Ishikawa (cell line): ENCODE measurements at regions not wholly inside any gene's neighbourhood (a gene's known extent, or its start where the extent isn't known, plus 50 kb on each side); places are given as distances from the start of the nearest gene placed in this dataset.

ENCODE experiments used
- CEBPB ChIP-seq: IDR thresholded peaks from 2 replicates; pipeline ENCODE4 v1.6.1; 2012
- CREB1 ChIP-seq: IDR thresholded peaks from 2 replicates; pipeline ENCODE4 v1.6.1; 2012; ENCODE audit warnings: low read depth
- EGR1 ChIP-seq: IDR thresholded peaks from 2 replicates; pipeline ENCODE4 v1.6.1; 2012
- EP300 ChIP-seq: IDR thresholded peaks from 2 replicates; pipeline ENCODE4 v1.6.1; 2012; ENCODE audit warnings: borderline replicate concordance
- FOXM1 ChIP-seq: IDR thresholded peaks from 2 replicates; pipeline ENCODE4 v1.6.1; 2012; ENCODE audit warnings: low read depth, borderline replicate concordance
- NFIC ChIP-seq: IDR thresholded peaks from 2 replicates; pipeline ENCODE4 v1.6.1; 2012
- RAD21 ChIP-seq: IDR thresholded peaks from 2 replicates; pipeline ENCODE4 v1.6.1; 2012; ENCODE audit warnings: low read depth
- TAF1 ChIP-seq: IDR thresholded peaks from 2 replicates; pipeline ENCODE4 v1.6.1; 2012; ENCODE audit warnings: low read depth, mild to moderate bottlenecking
- TCF12 ChIP-seq: IDR thresholded peaks from 2 replicates; pipeline ENCODE4 v1.6.1; 2012; ENCODE audit warnings: low read depth
- TEAD4 ChIP-seq: IDR thresholded peaks from 2 replicates; pipeline ENCODE4 v1.6.1; 2012
- YY1 ChIP-seq: IDR thresholded peaks from 2 replicates; pipeline ENCODE4 v1.6.1; 2012; ENCODE audit warnings: low read depth
- ZBTB7A ChIP-seq: IDR thresholded peaks from 2 replicates; pipeline ENCODE4 v1.6.1; 2012; ENCODE audit warnings: low read depth
- TF ChIP-seq, protein P1 (sequence below): IDR thresholded peaks from 2 replicates; pipeline ENCODE4 v1.6.1; 2012
- TF ChIP-seq, protein P2 (sequence below): IDR thresholded peaks from 2 replicates; pipeline ENCODE4 v1.6.1; 2012; ENCODE audit warnings: low read depth, mild to moderate bottlenecking
- TF ChIP-seq, protein P3 (sequence below): IDR thresholded peaks from 2 replicates; pipeline ENCODE4 v1.6.1; 2012

DNA sequence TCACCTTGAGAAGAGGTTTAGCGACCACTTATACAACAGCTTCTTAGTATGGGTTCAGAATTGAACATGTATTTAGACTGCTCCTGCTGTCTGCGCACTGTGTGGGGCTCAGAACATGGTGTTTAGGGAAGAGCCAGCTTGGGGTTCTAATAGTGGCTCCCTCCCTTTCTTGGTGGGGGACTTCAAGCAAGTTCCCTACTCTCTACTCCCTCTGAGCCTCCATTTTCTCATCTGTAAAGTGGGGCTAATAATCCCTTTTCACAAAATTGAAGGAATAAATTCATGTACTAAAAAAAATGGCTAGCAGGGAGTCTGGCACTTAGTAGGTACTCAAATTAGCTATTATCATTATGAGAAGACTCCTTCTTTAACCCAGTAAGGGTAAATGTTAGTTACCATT is 97.5 kb upstream of the SPATA12 start:
- TF ChIP-seq, protein P1, sequence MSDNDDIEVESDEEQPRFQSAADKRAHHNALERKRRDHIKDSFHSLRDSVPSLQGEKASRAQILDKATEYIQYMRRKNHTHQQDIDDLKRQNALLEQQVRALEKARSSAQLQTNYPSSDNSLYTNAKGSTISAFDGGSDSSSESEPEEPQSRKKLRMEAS: no peak
- no peak for TF ChIP-seq YY1
- TF ChIP-seq EP300: no peak
- no peak for TF ChIP-seq TEAD4
- TF ChIP-seq TAF1: no peak
- no peak for TF ChIP-seq TCF12
- no peak for TF ChIP-seq NFIC
- TF ChIP-seq ZBTB7A: no peak
- no peak for TF ChIP-seq RAD21
- TF ChIP-seq FOXM1: no peak

DNA sequence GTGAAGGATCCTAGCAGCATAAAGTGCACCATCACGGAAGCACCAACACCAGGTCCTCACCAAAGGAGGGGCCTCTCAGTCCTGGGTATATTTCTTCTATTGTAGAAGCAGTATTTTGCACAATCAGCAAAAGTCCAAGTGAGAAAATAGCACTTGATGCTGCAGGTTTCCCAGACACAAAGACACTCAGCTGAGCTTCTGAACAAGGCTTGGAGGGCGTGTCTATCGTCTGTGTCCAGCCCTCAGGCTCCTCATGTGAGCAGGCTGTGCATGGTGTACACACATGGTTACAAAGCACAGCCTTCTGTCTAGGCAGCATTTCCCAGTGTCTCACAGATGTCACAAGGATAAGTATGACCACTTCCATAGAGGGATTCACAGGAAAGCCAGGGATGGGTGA is 98.3 kb upstream of the SPATA12 start:
- TF ChIP-seq TCF12 (no peak), TAF1 (no peak), CREB1 (no peak), RAD21 (no peak), YY1 (no peak), EGR1 (no peak), CEBPB (no peak), EP300 (no peak), TEAD4 (no peak), NFIC (no peak), ZBTB7A (no peak)

DNA sequence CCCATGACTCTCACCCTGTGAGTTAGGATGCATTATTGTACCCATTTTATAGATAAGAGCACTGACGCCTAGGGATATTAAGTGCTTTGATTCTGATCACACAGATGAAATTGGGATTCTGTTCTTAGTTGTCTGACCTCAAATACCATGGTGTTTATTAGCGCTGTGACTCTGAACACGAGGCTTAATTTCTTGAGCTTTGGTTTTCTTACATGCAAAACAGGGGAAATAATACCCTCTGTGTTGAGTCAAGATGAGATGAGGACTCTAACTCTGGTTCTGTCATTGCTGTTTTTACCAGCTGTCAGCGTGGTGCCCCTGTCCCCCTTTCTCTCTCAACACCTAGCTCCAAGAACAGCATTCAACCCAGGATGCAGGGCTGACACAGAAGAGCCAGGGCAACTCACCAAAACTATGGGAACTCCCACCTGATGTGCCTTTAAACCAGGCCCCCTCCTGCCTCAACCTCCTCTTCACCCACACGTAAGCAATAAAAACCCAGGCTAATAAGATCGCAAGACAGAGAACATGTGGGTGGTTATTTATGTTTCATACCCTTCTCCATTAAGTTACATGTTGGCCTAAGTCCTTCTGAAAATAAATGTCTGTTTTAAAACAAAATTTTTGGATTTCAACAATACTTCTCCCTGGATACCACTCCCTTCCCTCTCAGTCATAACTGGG is 100.1 kb upstream of the SPATA12 start:
- TF ChIP-seq RAD21 (no peak), CREB1 (no peak), ZBTB7A (no peak), TCF12 (no peak), EP300 (no peak), CEBPB (no peak), TAF1 (no peak), TEAD4 (no peak), EGR1 (no peak), FOXM1 (no peak), YY1 (no peak), NFIC (no peak)
- TF ChIP-seq, protein P2, sequence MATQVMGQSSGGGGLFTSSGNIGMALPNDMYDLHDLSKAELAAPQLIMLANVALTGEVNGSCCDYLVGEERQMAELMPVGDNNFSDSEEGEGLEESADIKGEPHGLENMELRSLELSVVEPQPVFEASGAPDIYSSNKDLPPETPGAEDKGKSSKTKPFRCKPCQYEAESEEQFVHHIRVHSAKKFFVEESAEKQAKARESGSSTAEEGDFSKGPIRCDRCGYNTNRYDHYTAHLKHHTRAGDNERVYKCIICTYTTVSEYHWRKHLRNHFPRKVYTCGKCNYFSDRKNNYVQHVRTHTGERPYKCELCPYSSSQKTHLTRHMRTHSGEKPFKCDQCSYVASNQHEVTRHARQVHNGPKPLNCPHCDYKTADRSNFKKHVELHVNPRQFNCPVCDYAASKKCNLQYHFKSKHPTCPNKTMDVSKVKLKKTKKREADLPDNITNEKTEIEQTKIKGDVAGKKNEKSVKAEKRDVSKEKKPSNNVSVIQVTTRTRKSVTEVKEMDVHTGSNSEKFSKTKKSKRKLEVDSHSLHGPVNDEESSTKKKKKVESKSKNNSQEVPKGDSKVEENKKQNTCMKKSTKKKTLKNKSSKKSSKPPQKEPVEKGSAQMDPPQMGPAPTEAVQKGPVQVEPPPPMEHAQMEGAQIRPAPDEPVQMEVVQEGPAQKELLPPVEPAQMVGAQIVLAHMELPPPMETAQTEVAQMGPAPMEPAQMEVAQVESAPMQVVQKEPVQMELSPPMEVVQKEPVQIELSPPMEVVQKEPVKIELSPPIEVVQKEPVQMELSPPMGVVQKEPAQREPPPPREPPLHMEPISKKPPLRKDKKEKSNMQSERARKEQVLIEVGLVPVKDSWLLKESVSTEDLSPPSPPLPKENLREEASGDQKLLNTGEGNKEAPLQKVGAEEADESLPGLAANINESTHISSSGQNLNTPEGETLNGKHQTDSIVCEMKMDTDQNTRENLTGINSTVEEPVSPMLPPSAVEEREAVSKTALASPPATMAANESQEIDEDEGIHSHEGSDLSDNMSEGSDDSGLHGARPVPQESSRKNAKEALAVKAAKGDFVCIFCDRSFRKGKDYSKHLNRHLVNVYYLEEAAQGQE: no peak
- TF ChIP-seq, protein P1: no peak
- TF ChIP-seq, protein P3, sequence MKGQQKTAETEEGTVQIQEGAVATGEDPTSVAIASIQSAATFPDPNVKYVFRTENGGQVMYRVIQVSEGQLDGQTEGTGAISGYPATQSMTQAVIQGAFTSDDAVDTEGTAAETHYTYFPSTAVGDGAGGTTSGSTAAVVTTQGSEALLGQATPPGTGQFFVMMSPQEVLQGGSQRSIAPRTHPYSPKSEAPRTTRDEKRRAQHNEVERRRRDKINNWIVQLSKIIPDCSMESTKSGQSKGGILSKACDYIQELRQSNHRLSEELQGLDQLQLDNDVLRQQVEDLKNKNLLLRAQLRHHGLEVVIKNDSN: no peak

DNA sequence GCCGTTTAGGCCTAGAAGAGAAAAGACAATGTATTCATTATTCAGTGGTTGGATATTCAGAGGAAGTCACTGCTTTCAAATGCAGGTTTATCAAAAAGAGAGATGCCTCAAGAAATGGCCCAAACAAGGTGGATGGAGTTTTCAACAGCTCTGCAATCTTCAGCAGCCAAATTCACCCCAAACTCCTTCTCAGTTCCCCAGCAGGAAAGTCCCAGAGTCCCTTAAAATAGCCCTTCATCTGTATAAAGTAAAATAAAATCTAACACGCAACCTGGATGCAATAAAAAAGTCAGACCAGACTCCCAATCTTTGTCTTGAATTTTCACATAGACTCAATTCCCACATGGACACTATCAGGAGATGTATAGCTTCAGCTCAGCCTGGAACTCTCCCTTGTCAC is 101.6 kb upstream of the SPATA12 start:
- TF ChIP-seq CREB1: no peak
- TF ChIP-seq, protein P2: no peak
- TF ChIP-seq EP300: no peak
- no peak for TF ChIP-seq FOXM1
- TF ChIP-seq EGR1: no peak
- TF ChIP-seq TCF12: no peak
- TF ChIP-seq, protein P3: no peak
- TF ChIP-seq NFIC: no peak
- no peak for TF ChIP-seq YY1
- no peak for TF ChIP-seq ZBTB7A
- TF ChIP-seq, protein P1: no peak
- no peak for TF ChIP-seq CEBPB

DNA sequence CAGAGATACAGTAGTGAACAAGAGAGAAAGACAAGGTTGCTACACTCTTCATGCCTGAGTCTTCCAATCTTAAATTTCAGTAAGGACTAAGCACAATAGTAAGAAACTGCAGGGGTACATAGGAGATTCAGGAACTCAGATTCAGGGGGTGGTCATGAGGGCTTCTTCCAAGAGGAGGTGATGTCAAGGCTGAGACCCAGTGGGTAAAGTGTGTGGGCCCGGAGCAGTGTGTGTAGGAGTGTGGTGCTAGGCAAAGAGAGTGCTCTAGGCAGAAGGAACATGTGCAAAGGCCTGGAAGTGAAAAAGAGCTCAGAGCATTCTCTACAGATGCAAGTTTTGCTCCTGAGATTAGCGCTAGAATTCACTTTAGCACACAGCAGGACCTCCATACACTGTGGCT is 102.9 kb upstream of the SPATA12 start:
- TF ChIP-seq YY1 (no peak), CREB1 (no peak), EGR1 (no peak), RAD21 (no peak), NFIC (no peak), ZBTB7A (no peak), TEAD4 (no peak), TCF12 (no peak), CEBPB (no peak), FOXM1 (no peak)
- TF ChIP-seq, protein P3: no peak
- TF ChIP-seq, protein P1: no peak
